ENCODE measurements at regions not wholly inside any gene's neighbourhood (a gene's known extent, or its start where the extent isn't known, plus 50 kb on each side); places are given as distances from the start of the nearest gene placed in this dataset.

- H3K4me3 Mint-ChIP-seq = no peak overlapping the region
These were observed 109.9 kb downstream of the ZPLD1 start for GRCh38 chr3:102544741-102545140.

GRCh38 chr3:102545276-102545675, 110.5 kb downstream of the ZPLD1 start:
- POLR2A ChIA-PET (ENCODE audit: partially characterized antibody) = no interaction called here
- intact Hi-C loops (cut with micrococcal nuclease) = no loop called here
- Histone ChIP-seq H3K4me1 (ENCODE audit: insufficient read depth, low read length) (no peaks in the 10 kb centered on the region), H3K9me3 (ENCODE audit: control insufficient read depth in 1 of 2, low read length in 2 of 2) (no peaks in the 10 kb centered on the region), H3K27ac (ENCODE audit: low read depth, low read length) (no peak overlapping the region), H3K4me3 (ENCODE audit: low read length in 2 of 2) (no peak overlapping the region), H3K27me3 (ENCODE audit: insufficient read depth, low read length) (no peaks in the 10 kb centered on the region), H3K36me3 (ENCODE audit: insufficient read depth, low read length) (no peaks in the 10 kb centered on the region)
- no peaks in the 10 kb centered on the region for H3K36me3 Mint-ChIP-seq
- H3K27ac Mint-ChIP-seq = no peak overlapping the region
- CTCF ChIA-PET (ENCODE audit: partially characterized antibody) = no interaction called here
- DNase-seq = no peak
- no peaks in the 10 kb centered on the region for H3K9me3 Mint-ChIP-seq
- no peaks in the 10 kb centered on the region for H3K4me1 Mint-ChIP-seq
- no peak overlapping the region for H3K4me3 Mint-ChIP-seq
- H3K27me3 Mint-ChIP-seq = peaks cover 5 to 9% of the 10 kb centered on the region in 2 donors

More at GRCh38 chr3:102544741-102545140, 109.9 kb downstream of the ZPLD1 start:
- Mint-ChIP-seq H3K9me3 (no peaks in the 10 kb centered on the region), H3K36me3 (no peaks in the 10 kb centered on the region), H3K27me3 (peaks cover 5 to 9% of the 10 kb centered on the region in 2 donors), H3K27ac (no peak overlapping the region), H3K4me1 (no peaks in the 10 kb centered on the region)
- Histone ChIP-seq H3K4me1 (ENCODE audit: insufficient read depth, low read length) (no peaks in the 10 kb centered on the region), H3K27ac (ENCODE audit: low read depth, low read length) (no peak overlapping the region), H3K4me3 (ENCODE audit: low read length in 2 of 2) (no peak overlapping the region), H3K9me3 (ENCODE audit: control insufficient read depth in 1 of 2, low read length in 2 of 2) (no peaks in the 10 kb centered on the region), H3K36me3 (ENCODE audit: insufficient read depth, low read length) (no peaks in the 10 kb centered on the region), H3K27me3 (ENCODE audit: insufficient read depth, low read length) (no peaks in the 10 kb centered on the region)
- POLR2A ChIA-PET (ENCODE audit: partially characterized antibody) = no interaction called here
- CTCF ChIA-PET (ENCODE audit: partially characterized antibody) = no interaction called here
- intact Hi-C loops (cut with micrococcal nuclease) = no loop called here
- no peak for DNase-seq

- Histone ChIP-seq H3K4me3 (ENCODE audit: low read length in 2 of 2) (no peak overlapping the region), H3K4me1 (ENCODE audit: insufficient read depth, low read length) (no peaks in the 10 kb centered on the region), H3K27ac (ENCODE audit: low read depth, low read length) (no peak overlapping the region), H3K36me3 (ENCODE audit: insufficient read depth, low read length) (no peaks in the 10 kb centered on the region), H3K9me3 (ENCODE audit: control insufficient read depth in 1 of 2, low read length in 2 of 2) (no peaks in the 10 kb centered on the region), H3K27me3 (ENCODE audit: insufficient read depth, low read length) (no peaks in the 10 kb centered on the region)
- Mint-ChIP-seq H3K27ac (no peak overlapping the region), H3K27me3 (peaks cover 0 to 3% of the 10 kb centered on the region in 2 donors), H3K4me1 (no peaks in the 10 kb centered on the region), H3K36me3 (no peaks in the 10 kb centered on the region), H3K9me3 (no peaks in the 10 kb centered on the region), H3K4me3 (no peak overlapping the region)
- intact Hi-C loops (cut with micrococcal nuclease) = no loop called here
- CTCF ChIA-PET (ENCODE audit: partially characterized antibody) = no interaction called here
- DNase-seq = no peak
- POLR2A ChIA-PET (ENCODE audit: partially characterized antibody) = no interaction called here
These were observed 119.1 kb downstream of the ZPLD1 start for GRCh38 chr3:102553876-102554275.

GRCh38 chr3:102570511-102570910, 135.7 kb downstream of the ZPLD1 start:
- intact Hi-C loops (cut with micrococcal nuclease) = no loop called here
- no peaks in the 10 kb centered on the region for H3K4me1 ChIP-seq (ENCODE audit: insufficient read depth, low read length)
- H3K27me3 Mint-ChIP-seq = peaks cover 3 to 8% of the 10 kb centered on the region in 2 donors
- H3K27me3 ChIP-seq (ENCODE audit: insufficient read depth, low read length) = no peaks in the 10 kb centered on the region
- H3K36me3 Mint-ChIP-seq = peaks cover 0 to 3% of the 10 kb centered on the region in 2 donors
- H3K4me1 Mint-ChIP-seq = no peaks in the 10 kb centered on the region
- H3K4me3 Mint-ChIP-seq = no peak overlapping the region
- no peaks in the 10 kb centered on the region for H3K9me3 ChIP-seq (ENCODE audit: control insufficient read depth in 1 of 2, low read length in 2 of 2)
- no peaks in the 10 kb centered on the region for H3K36me3 ChIP-seq (ENCODE audit: insufficient read depth, low read length)
- peaks cover 0 to 9% (median 5%) of the 10 kb centered on the region in 8 donors for H3K9me3 Mint-ChIP-seq
- POLR2A ChIA-PET (ENCODE audit: partially characterized antibody) = no interaction called here
- H3K27ac Mint-ChIP-seq = no peak overlapping the region
- no peak overlapping the region for H3K27ac ChIP-seq (ENCODE audit: low read depth, low read length)
- CTCF ChIA-PET (ENCODE audit: partially characterized antibody) = no interaction called here
- no peak for DNase-seq
- no peak overlapping the region for H3K4me3 ChIP-seq (ENCODE audit: low read length in 2 of 2)

- H3K9me3 Mint-ChIP-seq = peaks cover 0 to 4% (median 3%) of the 10 kb centered on the region in 8 donors
- H3K27ac Mint-ChIP-seq = no peak overlapping the region
- ChIA-PET CTCF (ENCODE audit: partially characterized antibody) (no interaction called here), POLR2A (ENCODE audit: partially characterized antibody) (no interaction called here)
- no peak for DNase-seq
- H3K4me1 ChIP-seq (ENCODE audit: insufficient read depth, low read length) = no peaks in the 10 kb centered on the region
- no peaks in the 10 kb centered on the region for H3K4me1 Mint-ChIP-seq
- H3K27me3 Mint-ChIP-seq = peaks cover 2 to 7% of the 10 kb centered on the region in 2 donors
- no peaks in the 10 kb centered on the region for H3K27me3 ChIP-seq (ENCODE audit: insufficient read depth, low read length)
- no peak overlapping the region for H3K4me3 Mint-ChIP-seq
- intact Hi-C loops (cut with micrococcal nuclease) = no loop called here
- H3K9me3 ChIP-seq (ENCODE audit: control insufficient read depth in 1 of 2, low read length in 2 of 2) = no peaks in the 10 kb centered on the region
- no peak overlapping the region for H3K4me3 ChIP-seq (ENCODE audit: low read length in 2 of 2)
- H3K36me3 Mint-ChIP-seq = peaks cover 0 to 3% of the 10 kb centered on the region in 2 donors
- H3K27ac ChIP-seq (ENCODE audit: low read depth, low read length) = no peak overlapping the region
- H3K36me3 ChIP-seq (ENCODE audit: insufficient read depth, low read length) = no peaks in the 10 kb centered on the region
These were observed 136.2 kb downstream of the ZPLD1 start for GRCh38 chr3:102571006-102571405.

GRCh38 chr3:102571720-102572384, 137.0 kb downstream of the ZPLD1 start:
- Histone ChIP-seq H3K9me3 (ENCODE audit: control insufficient read depth in 1 of 2, low read length in 2 of 2) (no peaks in the 10 kb centered on the region), H3K27ac (ENCODE audit: low read depth, low read length) (no peak overlapping the region), H3K4me3 (ENCODE audit: low read length in 2 of 2) (no peak overlapping the region), H3K4me1 (ENCODE audit: insufficient read depth, low read length) (no peaks in the 10 kb centered on the region), H3K27me3 (ENCODE audit: insufficient read depth, low read length) (no peaks in the 10 kb centered on the region), H3K36me3 (ENCODE audit: insufficient read depth, low read length) (no peaks in the 10 kb centered on the region)
- CTCF ChIA-PET (ENCODE audit: partially characterized antibody) = no interaction called here
- no peak for DNase-seq
- H3K27me3 Mint-ChIP-seq = peaks cover 0 to 4% of the 10 kb centered on the region in 2 donors
- peaks cover 0 to under 1% (median 0%) of the 10 kb centered on the region in 8 donors for H3K9me3 Mint-ChIP-seq
- intact Hi-C loops (cut with micrococcal nuclease) = no loop called here
- POLR2A ChIA-PET (ENCODE audit: partially characterized antibody) = no interaction called here
- no peak overlapping the region for H3K27ac Mint-ChIP-seq
- no peaks in the 10 kb centered on the region for H3K4me1 Mint-ChIP-seq
- H3K36me3 Mint-ChIP-seq = no peaks in the 10 kb centered on the region
- no peak overlapping the region for H3K4me3 Mint-ChIP-seq

GRCh38 chr3:102573483-102574028, 138.7 kb downstream of the ZPLD1 start:
- no peak overlapping the region for H3K4me3 ChIP-seq (ENCODE audit: low read length in 2 of 2)
- intact Hi-C loops (cut with micrococcal nuclease) = no loop called here
- POLR2A ChIA-PET (ENCODE audit: partially characterized antibody) = no interaction called here
- DNase-seq = no peak
- Mint-ChIP-seq H3K36me3 (no peaks in the 10 kb centered on the region), H3K27ac (no peak overlapping the region), H3K27me3 (no peaks in the 10 kb centered on the region), H3K4me1 (no peaks in the 10 kb centered on the region), H3K4me3 (no peak overlapping the region), H3K9me3 (no peaks in the 10 kb centered on the region)
- no peaks in the 10 kb centered on the region for H3K9me3 ChIP-seq (ENCODE audit: control insufficient read depth in 1 of 2, low read length in 2 of 2)
- CTCF ChIA-PET (ENCODE audit: partially characterized antibody) = no interaction called here
- H3K27me3 ChIP-seq (ENCODE audit: insufficient read depth, low read length) = no peaks in the 10 kb centered on the region
- no peak overlapping the region for H3K27ac ChIP-seq (ENCODE audit: low read depth, low read length)
- no peaks in the 10 kb centered on the region for H3K4me1 ChIP-seq (ENCODE audit: insufficient read depth, low read length)
- no peaks in the 10 kb centered on the region for H3K36me3 ChIP-seq (ENCODE audit: insufficient read depth, low read length)
